GM23338 (cell line): ENCODE measurements at regions not wholly inside any gene's neighbourhood (a gene's known extent, or its start where the extent isn't known, plus 50 kb on each side); places are given as distances from the start of the nearest gene placed in this dataset.
A peak's percentile ranks its signal among the peaks of the same experiment; 100 is the strongest.

Experiments
- ATAC-seq: fragments of 200-7000 bp; cut with Tn5 transposase; 3 replicates; pipeline ENCODE4 v1.9.1; 2020
- DNase-seq: peaks from one replicate; pipeline ENCODE4 v3.0.0-alpha.2; 2015; ENCODE audit warnings: low spot score
- H2AFZ ChIP-seq: fragments of 200-600 bp; sonication (generic); 2 replicates; pipeline ENCODE4 v1.8.0; 2016; ENCODE audit warnings: antibody characterized with exemption, mild to moderate bottlenecking, moderate library complexity
- H3F3A ChIP-seq: fragments of 200-600 bp; sonication (generic); replicated peaks from 2 replicates; pipeline ENCODE4 v1.8.0; 2017; ENCODE audit warnings: antibody characterized with exemption, mixed run types, low read depth
- H3K27ac ChIP-seq: fragments of 200-600 bp; sonication (generic); 2 replicates; pipeline ENCODE4 v1.6.1; 2016; ENCODE audit warnings: low read depth
- H3K27me3 ChIP-seq: fragments of 200-600 bp; sonication (generic); 2 replicates; pipeline ENCODE4 v1.8.0; 2016; ENCODE audit warnings: mild to moderate bottlenecking, mixed run types, moderate library complexity; ENCODE audit not compliant: insufficient read depth
- H3K36me3 ChIP-seq: fragments of 200-600 bp; sonication (generic); 2 replicates; pipeline ENCODE4 v1.8.0; 2016; ENCODE audit warnings: mild to moderate bottlenecking; ENCODE audit not compliant: insufficient read depth
- H3K4me1 ChIP-seq: fragments of 200-600 bp; sonication (generic); 2 replicates; pipeline ENCODE4 v1.8.0; 2016; ENCODE audit warnings: mild to moderate bottlenecking, moderate library complexity; ENCODE audit not compliant: insufficient read depth
- H3K4me2 ChIP-seq: fragments of 200-600 bp; sonication (generic); 2 replicates; pipeline ENCODE4 v1.7.1; 2017; ENCODE audit warnings: mixed run types
- H3K4me3 ChIP-seq: fragments of 200-600 bp; sonication (generic); 2 replicates; pipeline ENCODE4 v1.6.1; 2016; ENCODE audit warnings: mixed run types
- H3K79me2 ChIP-seq: fragments of 200-600 bp; sonication (generic); replicated peaks from 2 replicates; pipeline ENCODE4 v1.8.0; 2017; ENCODE audit warnings: mild to moderate bottlenecking; ENCODE audit not compliant: insufficient read depth
- H3K9me2 ChIP-seq: fragments of 200-600 bp; sonication (generic); 2 replicates; pipeline ENCODE4 v1.8.0; 2017; ENCODE audit not compliant: insufficient read depth
- H4K20me1 ChIP-seq: fragments of 200-600 bp; sonication (generic); replicated peaks from 2 replicates; pipeline ENCODE4 v1.8.0; 2017; ENCODE audit warnings: mild to moderate bottlenecking; ENCODE audit not compliant: insufficient read depth
- H3K27ac Mint-ChIP-seq: 2 replicates; pipeline ENCODE4 v1.8.0; 2020; ENCODE audit warnings: inconsistent platforms, mild to moderate bottlenecking, moderate library complexity, mixed read lengths
- H3K27me3 Mint-ChIP-seq: 3 replicates; pipeline ENCODE4 v1.8.0; 2022; ENCODE audit warnings: low read depth, mild to moderate bottlenecking, moderate library complexity, mixed read lengths, inconsistent platforms; ENCODE audit not compliant: insufficient read depth, poor library complexity
- H3K36me3 Mint-ChIP-seq: 3 replicates; pipeline ENCODE4 v1.8.0; 2021; ENCODE audit warnings: low read depth, mild to moderate bottlenecking, inconsistent platforms, moderate library complexity, mixed read lengths
- H3K4me1 Mint-ChIP-seq: 3 replicates; pipeline ENCODE4 v1.8.0; 2020; ENCODE audit warnings: mild to moderate bottlenecking, inconsistent platforms, mixed read lengths
- H3K4me3 Mint-ChIP-seq: 3 replicates; pipeline ENCODE4 v1.8.0; 2021; ENCODE audit warnings: moderate library complexity, mild to moderate bottlenecking, inconsistent platforms, mixed read lengths
- H3K9me3 Mint-ChIP-seq: 3 replicates; pipeline ENCODE4 v1.8.0; 2020; ENCODE audit warnings: moderate library complexity, mild to moderate bottlenecking, inconsistent platforms, mixed read lengths
- CREB1 ChIP-seq: fragments of 250-450 bp; sonication (Bioruptor Pico); IDR thresholded peaks from 2 replicates; pipeline ENCODE4 v1.5.0; 2020; ENCODE audit warnings: low read depth, mild to moderate bottlenecking, moderate library complexity
- CTCF ChIP-seq, 2 experiments: fragments of 200-600 bp in 1 of 2; sonication (generic) in 1 of 2; conservative IDR thresholded peaks; 2 replicates each; pipeline versions ENCODE4 v1.5.1 to v1.6.1; 2016 to 2017; ENCODE audit warnings: antibody characterized with exemption in 2 of 2, low read depth in 2 of 2, mild to moderate bottlenecking in 2 of 2, moderate library complexity in 1 of 2
- ETS1 ChIP-seq: IDR thresholded peaks from 2 replicates; pipeline ENCODE4 v1.6.1; 2016; ENCODE audit warnings: antibody characterized with exemption
- EZH2 ChIP-seq: fragments of 200-600 bp; sonication (generic); IDR thresholded peaks from one replicate; pipeline ENCODE4 v1.8.0; 2017; ENCODE audit warnings: antibody characterized with exemption, mild to moderate bottlenecking, low read depth; ENCODE audit not compliant: unreplicated experiment
- EZH2phosphoT487 ChIP-seq: fragments of 200-600 bp; sonication (generic); IDR thresholded peaks from one replicate; pipeline ENCODE4 v1.8.1; 2018; ENCODE audit warnings: antibody characterized with exemption; ENCODE audit not compliant: unreplicated experiment
- JUNB ChIP-seq: IDR thresholded peaks from one replicate; pipeline ENCODE4 v1.6.1; 2016; ENCODE audit warnings: antibody characterized with exemption; ENCODE audit not compliant: unreplicated experiment
- NANOG ChIP-seq: IDR thresholded peaks from 2 replicates; pipeline ENCODE4 v1.6.1; 2016; ENCODE audit warnings: antibody characterized with exemption, borderline replicate concordance
- POLR2AphosphoS5 ChIP-seq: IDR thresholded peaks from 2 replicates; pipeline ENCODE4 v1.6.1; 2016; ENCODE audit warnings: antibody characterized with exemption, low read depth
- REST ChIP-seq: IDR thresholded peaks from one replicate; pipeline ENCODE4 v1.6.1; 2018; ENCODE audit warnings: antibody characterized with exemption; ENCODE audit not compliant: unreplicated experiment
- STAT1 ChIP-seq: IDR thresholded peaks from one replicate; pipeline ENCODE4 v1.6.1; 2016; ENCODE audit warnings: antibody characterized with exemption; ENCODE audit not compliant: unreplicated experiment
- ZNF114 ChIP-seq: fragments of 250-450 bp; sonication (Bioruptor Pico); IDR thresholded peaks from 2 replicates; pipeline ENCODE4 v1.5.0; 2020; ENCODE audit warnings: mild to moderate bottlenecking, moderate library complexity
- ZNF331 ChIP-seq: fragments of 250-450 bp; sonication (Bioruptor Pico); IDR thresholded peaks from 2 replicates; pipeline ENCODE4 v1.5.0; 2020; ENCODE audit warnings: low read depth, mild to moderate bottlenecking, moderate library complexity
- ZNF462 ChIP-seq: fragments of 250-450 bp; sonication (Bioruptor Pico); IDR thresholded peaks from 2 replicates; pipeline ENCODE4 v1.5.0; 2020; ENCODE audit warnings: mild to moderate bottlenecking, moderate library complexity

GRCh38 chr11:24056051-24056450 is 440.8 kb upstream of the LUZP2 start:
- H3K27me3 Mint-ChIP-seq = no peaks in the 10 kb centered on the region
- Histone ChIP-seq H3K9me2 (no peaks in the 10 kb centered on the region), H3K4me3 (no peak overlapping the region), H3K36me3 (no peaks in the 10 kb centered on the region), H4K20me1 (no peaks in the 10 kb centered on the region), H3K79me2 (no peaks in the 10 kb centered on the region), H3K4me1 (no peaks in the 10 kb centered on the region), H3K27me3 (no peaks in the 10 kb centered on the region), H3K27ac (no peak overlapping the region), H3F3A (no peaks in the 10 kb centered on the region), H3K4me2 (no peak overlapping the region), H2AFZ (peak overlapping the region; percentile 8; the same call in 1 of the 2 replicates)
- no peak overlapping the region for H3K27ac Mint-ChIP-seq
- TF ChIP-seq EZH2 (no peak), CREB1 (no peak), NANOG (no peak), POLR2AphosphoS5 (no peak), ZNF462 (CRISPR knock-in tag) (no peak), REST (no peak), STAT1 (no peak), CTCF (conservative IDR thresholded peaks at IDR 0.05; ENCODE audit: low read depth in 2 of 2) (no peak), ZNF114 (no peak), ZNF331 (no peak), JUNB (no peak), ETS1 (no peak), EZH2phosphoT487 (no peak)
- H3K36me3 Mint-ChIP-seq = no peaks in the 10 kb centered on the region
- no peak for DNase-seq
- no peak for ATAC-seq
- no peak overlapping the region for H3K4me3 Mint-ChIP-seq
- H3K4me1 Mint-ChIP-seq = no peaks in the 10 kb centered on the region
- H3K9me3 Mint-ChIP-seq = no peaks in the 10 kb centered on the region
